Activated T-helper 1 cell treated with anti-CD3 and anti-CD28 coated beads, Interleukin-12 subunit alpha, Interleukin-12 subunit beta, Interleukin-2, Interleukin-4 antibody, amounts not matched to agents 30 ng/mL and 10 ng/mL and 1 ng/mL, durations not matched to agents 14 hours and 24 hours and 36 hours (primary cell): ENCODE measurements at regions not wholly inside any gene's neighbourhood (a gene's known extent, or its start where the extent isn't known, plus 50 kb on each side); places are given as distances from the start of the nearest gene placed in this dataset.

Experiments
- DNase-seq: peaks from one replicate; pipeline ENCODE4 v3.0.0; 2021; ENCODE audit warnings: low spot score
- H3K27ac Mint-ChIP-seq: one replicate; pipeline ENCODE4 v1.8.0; 2021; ENCODE audit warnings: mild to moderate bottlenecking, mixed read lengths
- H3K27me3 Mint-ChIP-seq: one replicate; pipeline ENCODE4 v1.8.0; 2022; ENCODE audit warnings: mild to moderate bottlenecking, moderate library complexity, mixed read lengths; ENCODE audit not compliant: insufficient read depth
- H3K36me3 Mint-ChIP-seq: one replicate; pipeline ENCODE4 v1.8.0; 2021; ENCODE audit warnings: low read depth, mixed read lengths
- H3K4me1 Mint-ChIP-seq: one replicate; pipeline ENCODE4 v1.8.0; 2021; ENCODE audit warnings: low read depth, mixed read lengths
- H3K4me3 Mint-ChIP-seq: one replicate; pipeline ENCODE4 v1.8.0; 2021; ENCODE audit warnings: mild to moderate bottlenecking, moderate library complexity, mixed read lengths
- H3K9me3 Mint-ChIP-seq: one replicate; pipeline ENCODE4 v1.8.0; 2021; ENCODE audit warnings: mixed read lengths
- intact Hi-C: fragments of 100-400 bp; cut with micrococcal nuclease; formaldehyde crosslinking; loops from one replicate; pipeline ENCODE4 v1.15.1; 2024

DNA sequence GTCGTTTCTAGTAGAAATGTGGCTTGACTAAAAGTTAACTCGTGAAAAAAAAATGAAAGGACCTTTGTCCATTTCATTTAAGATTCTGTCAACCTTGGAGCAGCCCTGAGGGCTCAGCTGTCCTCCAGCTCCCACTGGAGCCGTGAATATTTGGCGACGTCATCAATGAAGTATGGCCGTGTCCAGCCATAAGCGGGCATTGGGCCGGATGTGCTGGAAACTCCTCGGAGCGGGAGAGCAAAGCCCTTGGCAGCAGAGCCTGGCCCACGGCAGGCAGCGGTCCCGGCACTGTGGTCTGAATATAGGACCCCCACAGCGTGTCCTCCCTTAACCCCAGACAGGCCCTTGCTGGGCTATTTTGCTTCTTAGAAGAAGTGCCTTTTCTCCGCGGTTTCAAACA, 50.0 kb downstream of the JAKMIP3 start:
- Mint-ChIP-seq H3K9me3 (no peaks in the 10 kb centered on the region), H3K27me3 (peaks cover 2% of the 10 kb centered on the region), H3K4me1 (no peaks in the 10 kb centered on the region), H3K27ac (no peak overlapping the region), H3K36me3 (no peaks in the 10 kb centered on the region), H3K4me3 (no peak overlapping the region)
- DNase-seq, result no peak
- intact Hi-C loops, result no loop called here

DNA sequence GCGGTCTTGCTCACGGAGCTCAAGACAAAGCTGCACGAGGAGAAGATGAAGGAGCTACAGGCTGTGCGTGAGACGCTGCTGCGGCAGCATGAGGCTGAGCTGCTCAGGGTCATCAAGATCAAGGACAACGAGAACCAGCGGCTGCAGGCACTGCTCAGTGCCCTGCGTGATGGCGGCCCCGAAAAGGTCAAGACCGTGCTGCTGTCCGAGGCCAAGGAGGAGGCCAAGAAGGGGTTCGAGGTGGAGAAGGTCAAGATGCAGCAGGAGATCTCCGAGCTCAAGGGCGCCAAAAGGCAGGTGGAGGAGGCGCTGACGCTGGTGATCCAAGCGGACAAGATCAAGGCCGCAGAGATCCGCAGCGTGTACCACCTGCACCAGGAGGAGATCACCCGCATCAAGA, 51.4 kb downstream of the JAKMIP3 start:
- H3K27me3 Mint-ChIP-seq, result peaks cover 2% of the 10 kb centered on the region
- no peaks in the 10 kb centered on the region for H3K9me3 Mint-ChIP-seq
- no peaks in the 10 kb centered on the region for H3K36me3 Mint-ChIP-seq
- H3K4me3 Mint-ChIP-seq, result no peak overlapping the region
- intact Hi-C loops, result no loop called here
- H3K27ac Mint-ChIP-seq, result no peak overlapping the region
- DNase-seq, result no peak
- no peaks in the 10 kb centered on the region for H3K4me1 Mint-ChIP-seq

DNA sequence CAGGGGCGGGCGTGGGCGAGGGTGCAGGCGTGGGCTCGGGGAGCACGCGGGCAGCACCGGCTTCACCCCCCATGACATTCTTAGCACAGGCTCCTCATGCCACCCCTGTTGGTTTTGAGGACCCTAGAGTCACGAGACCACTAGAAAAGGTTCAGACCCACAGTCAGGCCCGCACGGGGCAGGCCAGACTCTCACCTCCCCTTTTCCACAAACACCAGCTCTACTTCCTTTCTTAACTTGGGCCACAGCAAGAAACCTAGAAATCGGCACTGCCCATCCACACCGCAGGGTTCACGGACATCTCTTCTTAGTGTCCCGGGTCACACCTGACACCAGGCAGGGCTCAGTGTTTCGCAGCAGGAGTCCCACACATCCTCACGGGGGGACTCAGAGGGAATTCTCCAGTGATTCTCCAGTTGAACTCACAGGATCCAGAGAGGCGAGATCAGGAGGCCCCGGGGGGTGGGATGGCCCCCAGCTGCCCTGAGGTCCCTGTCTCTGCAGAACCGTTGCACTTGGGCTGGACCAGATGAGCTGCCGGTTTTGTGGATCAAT, 52.0 kb downstream of the JAKMIP3 start:
- intact Hi-C loops, result no loop called here

DNA sequence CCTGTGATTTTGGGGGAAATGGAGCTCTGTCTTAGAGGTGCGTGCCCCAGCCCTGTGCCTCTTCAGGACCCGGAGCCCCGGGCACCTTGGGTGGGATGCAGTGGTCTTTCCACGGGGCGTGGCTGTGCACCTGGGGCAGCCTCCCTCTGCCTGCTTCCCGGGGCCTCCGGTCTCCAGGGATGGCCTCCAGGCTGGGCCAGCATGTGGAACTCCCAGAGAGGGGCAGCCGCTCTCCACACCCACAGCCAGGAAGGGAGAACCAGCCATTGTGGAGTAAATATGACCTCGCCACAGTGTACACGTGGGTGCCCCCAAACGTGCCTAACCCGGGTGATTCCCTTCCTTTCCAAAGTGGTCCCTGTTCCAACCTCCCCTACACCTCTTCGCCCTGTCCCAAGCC, 52.6 kb downstream of the JAKMIP3 start:
- no peak for DNase-seq
- Mint-ChIP-seq H3K27ac (no peak overlapping the region), H3K36me3 (no peaks in the 10 kb centered on the region), H3K4me3 (no peak overlapping the region), H3K9me3 (no peaks in the 10 kb centered on the region), H3K27me3 (peaks cover 2% of the 10 kb centered on the region), H3K4me1 (no peaks in the 10 kb centered on the region)
- intact Hi-C loops, result no loop called here

More for the DNA sequence above, 52.0 kb downstream of the JAKMIP3 start:
- H3K9me3 Mint-ChIP-seq, result no peaks in the 10 kb centered on the region
- no peak overlapping the region for H3K4me3 Mint-ChIP-seq
- H3K4me1 Mint-ChIP-seq, result no peaks in the 10 kb centered on the region
- no peaks in the 10 kb centered on the region for H3K36me3 Mint-ChIP-seq
- no peak for DNase-seq
- no peak overlapping the region for H3K27ac Mint-ChIP-seq
- H3K27me3 Mint-ChIP-seq, result peaks cover 2% of the 10 kb centered on the region

DNA sequence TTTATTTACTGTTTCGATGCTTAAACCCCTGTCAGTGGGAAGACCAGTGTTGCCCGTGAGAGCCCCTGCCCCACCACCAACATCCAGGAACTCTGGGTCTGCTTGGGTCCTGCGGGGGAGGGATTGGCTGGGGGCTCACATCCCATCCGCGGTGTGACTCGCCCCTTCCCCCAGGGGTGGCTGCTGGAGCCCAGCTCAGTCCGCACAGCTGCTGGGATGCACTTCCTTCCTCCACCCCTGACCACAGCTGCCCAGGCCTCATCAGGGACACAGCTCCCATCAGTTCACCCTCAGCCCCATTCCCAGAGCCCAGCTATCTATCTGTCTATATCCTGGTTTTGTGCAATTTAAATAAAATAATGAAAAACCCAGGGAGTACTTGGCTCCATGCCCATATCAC, 54.5 kb downstream of the JAKMIP3 start:
- H3K27ac Mint-ChIP-seq, result peak overlapping the region; percentile 47
- no peak overlapping the region for H3K4me3 Mint-ChIP-seq
- intact Hi-C loops, result no loop called here
- no peaks in the 10 kb centered on the region for H3K4me1 Mint-ChIP-seq
- DNase-seq, result no peak
- no peaks in the 10 kb centered on the region for H3K36me3 Mint-ChIP-seq
- H3K9me3 Mint-ChIP-seq, result no peaks in the 10 kb centered on the region
- peaks cover 2% of the 10 kb centered on the region for H3K27me3 Mint-ChIP-seq

DNA sequence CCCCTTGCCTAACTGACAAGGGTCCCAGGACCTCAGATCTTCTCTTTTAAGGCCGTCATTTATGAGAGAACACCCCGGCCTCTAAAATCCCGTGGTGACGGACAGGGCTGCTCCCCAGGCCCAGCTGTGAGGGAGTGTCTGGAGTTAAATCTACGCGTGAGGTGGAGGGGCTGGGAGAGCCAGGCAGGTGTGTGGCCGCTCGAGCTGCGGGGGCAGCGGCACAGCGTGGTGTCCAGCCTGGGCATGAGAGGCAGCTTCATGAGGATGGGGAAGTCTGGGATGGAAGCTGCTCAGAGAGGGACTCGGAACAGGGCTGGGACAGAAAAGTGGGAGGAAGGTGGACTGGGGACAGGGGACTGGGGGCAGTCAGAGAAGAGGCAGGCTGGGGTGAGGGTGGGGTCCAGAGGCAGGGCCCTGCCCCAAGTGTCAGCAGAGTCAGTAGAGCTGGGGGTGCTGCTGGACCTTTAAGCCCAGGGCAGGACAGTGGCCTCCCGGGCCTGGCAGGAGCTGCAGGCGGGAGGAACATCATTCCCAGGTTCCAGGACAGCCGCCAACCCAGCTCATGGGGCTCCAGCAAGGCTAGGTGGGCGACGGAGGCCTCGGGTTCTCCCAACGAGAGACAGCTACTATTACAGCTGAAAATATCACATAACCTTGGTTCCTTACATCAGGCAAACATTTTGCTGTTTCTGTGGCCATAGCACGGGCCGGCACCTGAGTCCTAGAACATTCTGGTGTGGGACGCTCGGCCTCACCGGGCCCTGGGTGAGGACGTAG, 55.2 kb downstream of the JAKMIP3 start:
- no peak overlapping the region for H3K4me3 Mint-ChIP-seq
- no peak overlapping the region for H3K27ac Mint-ChIP-seq
- peaks cover 2% of the 10 kb centered on the region for H3K27me3 Mint-ChIP-seq
- no peaks in the 10 kb centered on the region for H3K4me1 Mint-ChIP-seq
- no peak for DNase-seq
- H3K9me3 Mint-ChIP-seq, result no peaks in the 10 kb centered on the region
- H3K36me3 Mint-ChIP-seq, result no peaks in the 10 kb centered on the region
- intact Hi-C loops, result no loop called here

DNA sequence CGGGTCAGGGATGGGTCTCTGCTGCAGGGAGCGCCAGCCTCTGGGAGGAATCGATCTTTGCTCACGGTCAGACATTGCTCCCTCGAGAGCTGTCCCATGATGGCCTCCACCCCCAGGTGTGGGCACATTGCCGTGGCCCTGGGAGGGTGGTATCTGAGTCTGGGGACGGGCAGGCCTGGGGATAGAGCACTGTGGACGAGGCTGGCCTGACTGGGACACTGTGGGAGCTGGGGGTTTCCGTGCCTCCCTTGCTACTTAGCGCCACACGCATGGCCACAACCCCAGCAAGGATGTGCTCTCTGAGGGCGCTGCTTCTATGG, 55.7 kb downstream of the JAKMIP3 start:
- Mint-ChIP-seq H3K9me3 (no peaks in the 10 kb centered on the region), H3K36me3 (no peaks in the 10 kb centered on the region), H3K4me1 (no peaks in the 10 kb centered on the region), H3K27ac (no peak overlapping the region), H3K27me3 (peaks cover 2% of the 10 kb centered on the region), H3K4me3 (no peak overlapping the region)
- intact Hi-C loops, result no loop called here
- no peak for DNase-seq

DNA sequence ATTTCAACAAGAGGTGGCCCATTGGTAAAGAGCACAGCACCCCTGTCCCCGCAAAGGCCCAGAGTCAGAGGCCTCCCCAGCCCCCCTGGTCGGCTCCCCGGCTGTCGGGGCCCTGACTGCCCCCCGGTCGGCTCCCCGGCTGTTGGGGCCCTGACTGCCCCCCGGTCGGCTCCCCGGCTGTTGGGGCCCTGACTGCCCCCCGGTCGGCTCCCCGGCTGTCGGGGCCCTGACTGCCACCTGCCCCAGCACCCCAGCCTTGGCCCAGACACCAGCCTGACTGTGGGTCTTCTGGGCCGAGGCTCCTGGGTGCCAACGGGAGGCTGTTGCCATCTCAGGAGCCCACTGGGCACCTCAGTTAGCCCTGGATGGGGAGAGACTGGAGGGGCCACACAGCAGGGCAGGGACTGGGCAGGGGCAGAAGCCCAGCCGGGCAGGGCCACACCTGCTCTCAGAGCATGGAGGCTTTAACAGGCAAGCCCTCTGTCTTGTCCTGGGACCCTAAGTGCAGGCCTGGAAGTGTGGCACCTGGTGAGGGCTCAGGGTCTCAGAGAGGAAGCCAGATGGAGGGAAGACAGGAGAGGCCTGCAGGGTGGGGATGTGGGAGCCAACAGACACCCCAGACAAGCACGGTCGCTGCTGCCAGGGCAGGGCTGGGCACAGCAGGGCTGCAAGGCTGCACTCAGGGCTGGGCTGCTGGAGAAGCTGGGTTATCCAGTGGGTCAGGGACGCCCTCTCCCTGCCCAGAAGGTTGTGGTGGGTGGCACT, 56.5 kb downstream of the JAKMIP3 start:
- DNase-seq, result no peak
- Mint-ChIP-seq H3K4me3 (no peak overlapping the region), H3K27ac (no peak overlapping the region), H3K4me1 (no peaks in the 10 kb centered on the region), H3K9me3 (no peaks in the 10 kb centered on the region), H3K36me3 (no peaks in the 10 kb centered on the region), H3K27me3 (peaks cover 2% of the 10 kb centered on the region)
- intact Hi-C loops, result no loop called here

DNA sequence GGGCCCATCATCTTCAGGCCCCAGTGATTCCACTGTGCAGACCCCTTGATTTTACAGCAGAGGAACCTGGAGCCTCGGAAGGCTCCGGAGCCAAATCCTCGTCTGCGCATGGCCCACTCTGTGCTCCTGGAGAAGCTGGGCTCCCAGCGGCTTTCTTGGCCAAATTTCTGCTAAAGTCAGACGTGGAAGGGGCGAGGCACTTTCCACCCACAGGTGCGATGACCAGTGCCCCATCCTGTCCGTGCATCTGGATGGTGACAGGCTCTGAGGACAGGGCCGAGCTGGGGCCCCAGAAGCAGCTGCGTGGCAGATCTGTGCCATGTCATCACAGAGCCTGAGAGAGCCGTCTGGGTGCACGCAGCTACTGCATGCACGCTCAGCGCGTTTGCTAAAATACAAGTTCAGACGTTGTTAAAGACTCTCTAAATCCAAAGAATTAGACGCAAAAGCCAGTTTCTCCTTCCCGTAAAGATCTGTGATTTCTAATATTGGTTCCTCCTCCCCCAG, 57.2 kb downstream of the JAKMIP3 start:
- H3K4me3 Mint-ChIP-seq, result no peak overlapping the region
- H3K9me3 Mint-ChIP-seq, result no peaks in the 10 kb centered on the region
- DNase-seq, result no peak
- H3K36me3 Mint-ChIP-seq, result no peaks in the 10 kb centered on the region
- peaks cover 2% of the 10 kb centered on the region for H3K27me3 Mint-ChIP-seq
- H3K4me1 Mint-ChIP-seq, result no peaks in the 10 kb centered on the region
- intact Hi-C loops, result no loop called here
- H3K27ac Mint-ChIP-seq, result no peak overlapping the region

DNA sequence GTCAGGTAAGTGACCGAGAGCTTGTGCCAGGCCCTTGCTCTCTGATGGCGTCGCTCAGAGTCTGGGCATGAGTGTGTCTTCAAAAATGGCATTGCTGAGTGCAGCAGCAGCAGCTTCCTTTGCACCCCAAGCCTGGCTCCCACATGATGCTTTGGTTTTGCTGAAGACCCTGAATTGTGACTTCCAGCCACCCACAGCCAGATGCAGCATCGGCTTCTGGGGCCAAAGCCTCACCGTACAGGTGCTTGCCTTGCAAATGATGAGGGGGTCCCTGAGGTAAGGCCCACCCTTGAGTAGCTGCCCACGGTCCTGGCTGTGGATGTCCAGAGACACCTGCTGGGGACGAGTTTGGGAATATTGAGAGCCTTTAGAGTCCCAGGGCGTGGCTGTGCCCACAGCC, 57.9 kb downstream of the JAKMIP3 start:
- Mint-ChIP-seq H3K4me3 (no peak overlapping the region), H3K4me1 (no peaks in the 10 kb centered on the region), H3K36me3 (no peaks in the 10 kb centered on the region), H3K9me3 (no peaks in the 10 kb centered on the region), H3K27me3 (peaks cover 2% of the 10 kb centered on the region), H3K27ac (no peak overlapping the region)
- no peak for DNase-seq
- intact Hi-C loops, result no loop called here

DNA sequence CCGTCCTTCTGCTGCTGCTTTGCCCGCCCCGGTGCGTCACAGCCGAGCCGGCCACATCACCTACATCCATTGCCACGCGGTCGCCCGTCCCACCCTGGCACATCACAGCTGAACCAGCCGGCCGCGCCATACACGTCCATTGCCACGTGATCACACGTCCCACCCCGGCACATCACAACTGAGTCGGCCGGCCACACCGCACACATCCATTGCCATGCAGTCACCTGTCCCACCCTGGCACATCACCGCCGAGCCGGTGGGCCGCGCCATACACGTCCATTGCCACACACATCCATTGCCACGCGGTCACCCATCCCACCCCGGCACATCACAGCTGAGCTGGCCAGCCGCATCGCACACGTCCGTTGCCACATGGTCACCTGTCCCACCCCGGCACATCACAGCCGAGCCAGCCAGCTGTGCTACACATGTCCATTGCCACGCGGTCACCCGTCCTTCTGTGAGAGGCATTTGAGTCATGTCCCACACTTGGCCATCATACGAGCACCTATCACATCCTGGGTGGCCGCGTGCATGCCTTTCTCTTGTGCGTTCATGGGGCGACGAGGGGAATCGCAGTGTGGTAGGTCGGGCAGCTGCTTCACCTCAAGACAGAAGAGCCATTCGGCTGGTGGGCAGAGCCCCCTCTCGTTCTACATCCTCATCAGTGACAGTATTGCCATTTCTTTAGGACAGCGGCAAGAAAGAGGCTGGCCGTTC, 58.6 kb downstream of the JAKMIP3 start:
- H3K27me3 Mint-ChIP-seq, result peaks cover 2% of the 10 kb centered on the region
- H3K4me3 Mint-ChIP-seq, result no peak overlapping the region
- no peaks in the 10 kb centered on the region for H3K4me1 Mint-ChIP-seq
- intact Hi-C loops, result no loop called here
- no peaks in the 10 kb centered on the region for H3K9me3 Mint-ChIP-seq
- H3K36me3 Mint-ChIP-seq, result no peaks in the 10 kb centered on the region
- peak overlapping the region; percentile 48 for H3K27ac Mint-ChIP-seq
- no peak for DNase-seq

DNA sequence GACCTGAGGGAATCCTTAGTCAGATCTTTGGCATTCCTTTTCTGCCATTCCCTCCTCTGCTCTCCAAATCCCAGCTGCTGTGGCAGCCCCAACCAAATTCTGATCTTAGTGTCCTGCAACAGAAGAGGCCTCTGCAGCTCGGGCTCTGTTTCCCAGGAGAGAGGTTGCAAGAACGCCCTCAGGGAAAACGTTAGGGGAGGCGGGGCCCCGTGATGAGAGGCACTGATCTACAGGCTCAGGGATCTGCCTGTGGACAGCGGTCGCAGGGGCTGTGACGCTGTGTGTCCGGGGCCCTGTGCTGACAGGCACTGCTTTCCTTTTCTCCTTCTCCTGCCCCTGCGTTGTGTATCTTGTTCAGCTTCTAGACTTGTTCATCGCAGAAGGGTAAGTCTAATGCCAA, 57.3 kb upstream of the DPYSL4 start:
- peaks cover 3% of the 10 kb centered on the region for H3K27me3 Mint-ChIP-seq
- intact Hi-C loops, result no loop called here
- no peaks in the 10 kb centered on the region for H3K4me1 Mint-ChIP-seq
- no peaks in the 10 kb centered on the region for H3K9me3 Mint-ChIP-seq
- no peak overlapping the region for H3K27ac Mint-ChIP-seq
- H3K4me3 Mint-ChIP-seq, result no peak overlapping the region
- DNase-seq, result no peak
- H3K36me3 Mint-ChIP-seq, result no peaks in the 10 kb centered on the region
